ENCODE measurements at regions not wholly inside any gene's neighbourhood (a gene's known extent, or its start where the extent isn't known, plus 50 kb on each side); places are given as distances from the start of the nearest gene placed in this dataset.

GRCh38 chr13:85887406-85887805 is 88.2 kb upstream of the SLITRK6 start:
- Histone ChIP-seq H3K27ac (no peak overlapping the region), H3K36me3 (no peaks in the 10 kb centered on the region), H3K9me3 (ENCODE audit: severe bottlenecking) (no peaks in the 10 kb centered on the region), H3K27me3 (ENCODE audit: insufficient read depth, low read depth, severe bottlenecking) (no peaks in the 10 kb centered on the region), H3K4me3 (ENCODE audit: low read depth, low read length) (no peak overlapping the region)
- no peak for TF ChIP-seq CTCF (IDR thresholded peaks at IDR 0.05; ENCODE audit: low read depth, low read length)
- no peak for DNase-seq

GRCh38 chr13:85879014-85879413 is 79.8 kb upstream of the SLITRK6 start:
- Histone ChIP-seq H3K4me3 (ENCODE audit: low read depth, low read length) (no peak overlapping the region), H3K9me3 (ENCODE audit: severe bottlenecking) (no peaks in the 10 kb centered on the region), H3K27me3 (ENCODE audit: insufficient read depth, low read depth, severe bottlenecking) (no peaks in the 10 kb centered on the region), H3K36me3 (no peaks in the 10 kb centered on the region), H3K27ac (no peak overlapping the region)
- no peak for TF ChIP-seq CTCF (IDR thresholded peaks at IDR 0.05; ENCODE audit: low read depth, low read length)
- no peak for DNase-seq

- Histone ChIP-seq H3K27me3 (ENCODE audit: insufficient read depth, low read depth, severe bottlenecking) (no peaks in the 10 kb centered on the region), H3K27ac (no peak overlapping the region), H3K36me3 (no peaks in the 10 kb centered on the region), H3K4me3 (ENCODE audit: low read depth, low read length) (no peak overlapping the region), H3K9me3 (ENCODE audit: severe bottlenecking) (no peaks in the 10 kb centered on the region)
- TF ChIP-seq CTCF (IDR thresholded peaks at IDR 0.05; ENCODE audit: low read depth, low read length), result peak; percentile 80
- DNase-seq, result peak; percentile 67
These were observed 65.8 kb upstream of the SLITRK6 start for GRCh38 chr13:85864963-85865530.

- Histone ChIP-seq H3K27me3 (ENCODE audit: insufficient read depth, low read depth, severe bottlenecking) (no peaks in the 10 kb centered on the region), H3K9me3 (ENCODE audit: severe bottlenecking) (peaks cover 35% of the 10 kb centered on the region), H3K4me3 (ENCODE audit: low read depth, low read length) (no peak overlapping the region), H3K36me3 (no peaks in the 10 kb centered on the region), H3K27ac (no peak overlapping the region)
- no peak for TF ChIP-seq CTCF (IDR thresholded peaks at IDR 0.05; ENCODE audit: low read depth, low read length)
- DNase-seq, result no peak
These were observed 54.9 kb upstream of the SLITRK6 start for GRCh38 chr13:85853901-85854663.

- TF ChIP-seq CTCF (IDR thresholded peaks at IDR 0.05; ENCODE audit: low read depth, low read length), result no peak
- Histone ChIP-seq H3K4me3 (ENCODE audit: low read depth, low read length) (no peak overlapping the region), H3K9me3 (ENCODE audit: severe bottlenecking) (peaks cover 36% of the 10 kb centered on the region), H3K36me3 (no peaks in the 10 kb centered on the region), H3K27me3 (ENCODE audit: insufficient read depth, low read depth, severe bottlenecking) (no peaks in the 10 kb centered on the region), H3K27ac (no peak overlapping the region)
- no peak for DNase-seq
These were observed 54.1 kb upstream of the SLITRK6 start for GRCh38 chr13:85853161-85853894.

Data from WERI-Rb-1 (cell line).